ENCODE measurements at regions not wholly inside any gene's neighbourhood (a gene's known extent, or its start where the extent isn't known, plus 50 kb on each side); places are given as distances from the start of the nearest gene placed in this dataset.

GRCh38 chr20:53879048-53879684 lies 191.2 kb downstream of the BCAS1 start:
- TF ChIP-seq POLR2AphosphoS5 (IDR thresholded peaks at IDR 0.05; ENCODE audit: borderline replicate concordance, low read depth, low read length) (no peak), FOXP2 (optimal IDR thresholded peaks at IDR 0.05; ENCODE audit: control extremely low read depth, extremely low read length, insufficient read depth) (no peak), EZH2 (IDR thresholded peaks at IDR 0.05) (no peak)

Data from SK-N-MC (cell line).